Transverse colon (tissue), 4 donors: ENCODE measurements at regions not wholly inside any gene's neighbourhood (a gene's known extent, or its start where the extent isn't known, plus 50 kb on each side); places are given as distances from the start of the nearest gene placed in this dataset.

Experiments
- CTCF ChIP-seq, 5 experiments: fragments of 200-600 bp in 3 of 5; fragments of 450-650 bp in 2 of 5; sonication (generic) in 3 of 5; IDR thresholded peaks; 1 replicate in 2 of 5; 2 replicates in 3 of 5; pipeline ENCODE4 v1.5.1; 2016 to 2017; ENCODE audit warnings: antibody characterized with exemption in 5 of 5, inconsistent platforms in 3 of 5, mild to moderate bottlenecking in 2 of 5, moderate library complexity in 1 of 5
- EP300 ChIP-seq: sonication (generic); formaldehyde crosslinking; IDR thresholded peaks from one replicate; pipeline ENCODE4 v1.6.1; 2017; ENCODE audit warnings: antibody characterized with exemption, low read depth
- POLR2A ChIP-seq: fragments of 450-650 bp; IDR thresholded peaks from one replicate; pipeline ENCODE4 v1.6.1; 2016; ENCODE audit warnings: antibody characterized with exemption, mild to moderate bottlenecking, moderate library complexity
- POLR2AphosphoS5 ChIP-seq, 3 donors: sonication (generic); formaldehyde crosslinking; IDR thresholded peaks; one replicate each; pipeline ENCODE4 v1.6.1; 2016; ENCODE audit warnings: antibody characterized with exemption in 3 of 3

- no peak for TF ChIP-seq CTCF (IDR thresholded peaks at IDR 0.05)
- TF ChIP-seq POLR2A: no peak
- TF ChIP-seq POLR2AphosphoS5 (IDR thresholded peaks at IDR 0.05): no peak
- TF ChIP-seq EP300: no peak
Measured at GRCh38 chr6:43945768-43946080, 175.7 kb downstream of the VEGFA start.
